ENCODE measurements at regions not wholly inside any gene's neighbourhood (a gene's known extent, or its start where the extent isn't known, plus 50 kb on each side); places are given as distances from the start of the nearest gene placed in this dataset.

DNA sequence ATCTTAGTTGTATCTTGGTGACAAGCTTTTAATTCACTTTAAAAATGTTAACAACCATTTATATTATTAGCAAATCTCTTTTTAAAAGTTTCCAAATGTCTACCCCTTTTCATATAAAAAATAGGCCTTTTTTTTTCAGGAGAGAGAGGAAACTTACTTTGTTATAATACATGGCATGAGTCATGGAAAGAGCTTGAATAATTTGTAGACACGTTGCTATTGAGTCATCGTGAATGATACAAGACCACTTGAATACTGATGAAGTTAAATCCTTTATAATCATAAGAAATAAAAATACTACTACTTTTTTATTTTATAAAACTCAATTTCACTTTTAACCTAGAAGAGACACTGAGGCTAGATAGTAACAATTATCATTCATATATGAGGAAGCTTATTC is 70.3 kb upstream of the BBX start:
- H3K4me3 ChIP-seq (ENCODE audit: control insufficient read depth, low read depth, low read length): no peak overlapping the region
- TF ChIP-seq CTCF (conservative IDR thresholded peaks at IDR 0.05; ENCODE audit: control insufficient read depth, insufficient read depth, low read depth, low read length): no peak
- peak; percentile 78 for DNase-seq (ENCODE audit: low read depth)

GRCh38 chr3:107453504-107453903 is 69.3 kb upstream of the BBX start:
- TF ChIP-seq CTCF (conservative IDR thresholded peaks at IDR 0.05; ENCODE audit: control insufficient read depth, insufficient read depth, low read depth, low read length): no peak
- no peak for DNase-seq (ENCODE audit: low read depth)
- no peak overlapping the region for H3K4me3 ChIP-seq (ENCODE audit: control insufficient read depth, low read depth, low read length)

- no peak overlapping the region for H3K4me3 ChIP-seq (ENCODE audit: control insufficient read depth, low read depth, low read length)
- TF ChIP-seq CTCF (conservative IDR thresholded peaks at IDR 0.05; ENCODE audit: control insufficient read depth, insufficient read depth, low read depth, low read length): no peak
- DNase-seq (ENCODE audit: low read depth): no peak
Measured at GRCh38 chr3:107455621-107456020, 67.1 kb upstream of the BBX start.

GRCh38 chr3:107456501-107456900 is 66.3 kb upstream of the BBX start:
- H3K4me3 ChIP-seq (ENCODE audit: control insufficient read depth, low read depth, low read length): no peak overlapping the region
- no peak for TF ChIP-seq CTCF (conservative IDR thresholded peaks at IDR 0.05; ENCODE audit: control insufficient read depth, insufficient read depth, low read depth, low read length)
- DNase-seq (ENCODE audit: low read depth): no peak

DNA sequence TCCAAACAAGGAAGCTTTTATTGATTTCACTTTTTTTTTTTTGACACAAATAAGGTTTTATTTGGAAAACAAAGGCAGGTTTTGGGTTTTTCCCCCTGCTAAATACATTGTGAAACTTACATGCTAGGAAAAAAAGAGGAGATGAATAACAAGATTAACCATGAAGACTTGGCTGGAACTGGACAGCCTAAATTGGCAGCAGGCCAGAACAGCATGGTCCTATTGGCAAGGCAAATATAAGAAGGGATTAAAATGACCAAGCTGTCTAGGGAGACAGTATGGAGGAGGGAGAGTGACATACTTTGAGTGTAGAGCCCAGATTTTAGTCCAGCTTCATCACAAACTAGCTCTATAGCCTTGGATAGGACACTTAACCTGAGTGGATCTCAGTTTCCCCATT is 63.9 kb upstream of the BBX start:
- DNase-seq (ENCODE audit: low read depth): peak; percentile 47
- TF ChIP-seq CTCF (conservative IDR thresholded peaks at IDR 0.05; ENCODE audit: control insufficient read depth, insufficient read depth, low read depth, low read length): no peak
- no peak overlapping the region for H3K4me3 ChIP-seq (ENCODE audit: control insufficient read depth, low read depth, low read length)

DNA sequence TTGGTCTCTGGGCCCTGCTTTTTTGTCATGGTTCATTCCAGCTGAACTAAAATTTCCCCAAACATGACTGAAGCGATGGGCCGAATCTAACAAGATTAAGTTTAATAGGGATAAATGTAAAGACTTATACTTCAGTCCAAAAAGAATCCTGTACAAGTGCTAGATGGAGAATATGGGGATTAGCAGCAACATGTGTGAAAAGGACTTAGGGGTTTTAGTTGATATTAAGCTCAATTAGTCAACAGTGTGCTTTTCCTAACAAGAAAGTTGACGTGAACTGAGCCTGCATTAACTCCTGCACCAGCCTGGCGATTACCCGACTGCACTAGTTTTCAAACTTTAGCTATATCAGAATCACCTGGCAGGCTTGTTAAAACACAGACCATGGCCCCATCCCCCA is 61.0 kb upstream of the BBX start:
- no peak for DNase-seq (ENCODE audit: low read depth)
- no peak overlapping the region for H3K4me3 ChIP-seq (ENCODE audit: control insufficient read depth, low read depth, low read length)
- TF ChIP-seq CTCF (conservative IDR thresholded peaks at IDR 0.05; ENCODE audit: control insufficient read depth, insufficient read depth, low read depth, low read length): no peak

DNA sequence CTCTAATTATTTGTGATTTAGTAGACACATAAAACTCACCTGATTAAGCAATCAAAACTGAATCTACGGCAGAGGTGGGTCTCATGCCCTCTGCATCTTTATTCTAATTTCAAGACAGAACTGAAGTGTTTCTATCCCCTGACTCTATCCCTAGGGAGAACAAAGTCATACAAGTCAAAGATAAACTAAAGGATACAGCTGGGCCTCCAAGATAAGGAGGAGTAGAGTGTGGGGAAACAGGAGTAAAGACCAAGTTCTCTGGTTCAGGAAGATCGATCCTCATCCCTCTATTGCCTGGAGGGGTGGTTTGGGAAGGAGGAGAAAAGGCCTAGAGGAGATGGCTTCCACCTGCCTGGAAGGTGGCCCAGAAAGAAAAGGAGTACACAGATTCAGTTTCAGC is 58.7 kb upstream of the BBX start:
- TF ChIP-seq CTCF (conservative IDR thresholded peaks at IDR 0.05; ENCODE audit: control insufficient read depth, insufficient read depth, low read depth, low read length): no peak
- H3K4me3 ChIP-seq (ENCODE audit: control insufficient read depth, low read depth, low read length): no peak overlapping the region
- DNase-seq (ENCODE audit: low read depth): no peak
